HG03196 (cell line): ENCODE measurements at regions not wholly inside any gene's neighbourhood (a gene's known extent, or its start where the extent isn't known, plus 50 kb on each side); places are given as distances from the start of the nearest gene placed in this dataset.

Experiments used
- ATAC-seq: cut with Tn5 transposase; IDR thresholded peaks from one replicate; pipeline ENCODE4 v1.9.1; 2021; ENCODE audit not compliant: unreplicated experiment

DNA sequence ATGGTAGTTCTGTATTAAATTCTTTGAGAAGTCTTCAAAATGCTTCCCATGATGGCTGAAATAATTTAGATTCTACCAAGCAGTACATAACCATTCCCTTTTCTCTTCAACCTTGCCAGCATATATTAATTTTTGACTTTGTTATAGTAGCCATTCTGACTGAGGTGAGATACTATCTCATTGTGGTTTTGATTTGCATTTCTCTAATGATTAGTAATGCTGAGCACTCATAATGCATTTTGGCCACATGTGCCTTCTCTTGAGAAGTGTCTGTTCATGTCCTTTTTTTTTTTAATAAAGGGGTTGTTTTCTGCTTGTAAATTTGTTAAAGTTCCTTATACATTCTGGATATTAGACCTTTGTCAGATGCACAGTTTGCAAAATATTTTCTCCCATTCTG lies 173.9 kb downstream of the CALCRL start:
- ATAC-seq = no peak

DNA sequence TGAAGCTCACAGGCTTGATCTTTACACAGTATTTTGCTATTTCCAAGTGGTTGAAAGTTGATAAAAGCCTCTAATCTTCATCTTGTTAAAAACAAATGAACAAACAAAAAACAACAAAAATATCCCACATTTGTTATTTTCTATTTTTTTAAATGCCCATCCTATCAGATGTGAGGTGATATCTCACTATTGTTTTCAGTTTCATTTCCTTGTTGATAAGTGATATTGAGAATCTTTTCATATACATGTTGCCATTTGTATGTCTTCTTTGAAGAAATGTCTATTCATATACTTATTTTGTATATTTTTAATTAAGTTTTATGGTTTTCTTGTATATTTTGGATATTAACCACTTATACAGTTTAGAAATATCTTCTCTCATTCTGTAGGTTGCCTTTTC lies 175.8 kb downstream of the CALCRL start:
- ATAC-seq = no peak

DNA sequence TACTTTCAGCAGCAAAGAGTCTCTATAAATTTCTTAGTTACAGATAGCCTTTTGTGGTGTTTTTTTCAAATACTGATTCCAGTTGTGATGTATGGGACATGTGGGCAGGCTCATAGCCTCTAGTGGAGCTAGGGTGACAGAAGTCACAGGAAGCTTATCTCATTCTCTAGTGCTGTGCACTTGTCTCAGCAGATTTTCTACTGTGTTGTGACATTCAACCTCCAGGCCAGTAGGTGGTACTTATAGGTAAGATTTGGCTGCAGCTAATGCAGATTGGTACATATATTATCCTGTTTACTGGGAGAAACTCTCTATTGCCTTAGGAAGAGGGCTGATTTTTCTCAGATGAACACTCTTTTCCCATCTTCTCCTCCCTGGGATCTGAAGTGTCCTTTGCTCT lies 176.2 kb downstream of the CALCRL start:
- ATAC-seq = no peak

DNA sequence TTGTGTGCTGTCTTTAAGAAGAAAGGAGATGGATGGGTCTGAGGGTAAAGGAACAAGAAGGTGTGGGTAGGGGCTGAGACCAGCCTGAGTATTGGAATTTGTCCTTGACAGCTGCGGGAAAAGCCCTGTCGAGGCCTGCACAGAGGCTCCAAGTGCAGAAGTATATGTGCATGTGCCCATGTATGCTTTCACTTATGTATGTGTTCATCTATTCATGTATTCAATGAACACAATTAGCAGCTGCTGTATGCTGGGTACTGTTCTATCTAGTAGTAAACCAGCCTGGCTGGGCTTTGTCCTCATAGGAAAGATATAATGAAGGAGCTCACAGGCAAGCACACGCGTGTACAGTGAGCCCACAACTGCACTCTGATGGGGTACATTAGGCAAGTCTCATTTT lies 181.4 kb downstream of the CALCRL start:
- no peak for ATAC-seq

DNA sequence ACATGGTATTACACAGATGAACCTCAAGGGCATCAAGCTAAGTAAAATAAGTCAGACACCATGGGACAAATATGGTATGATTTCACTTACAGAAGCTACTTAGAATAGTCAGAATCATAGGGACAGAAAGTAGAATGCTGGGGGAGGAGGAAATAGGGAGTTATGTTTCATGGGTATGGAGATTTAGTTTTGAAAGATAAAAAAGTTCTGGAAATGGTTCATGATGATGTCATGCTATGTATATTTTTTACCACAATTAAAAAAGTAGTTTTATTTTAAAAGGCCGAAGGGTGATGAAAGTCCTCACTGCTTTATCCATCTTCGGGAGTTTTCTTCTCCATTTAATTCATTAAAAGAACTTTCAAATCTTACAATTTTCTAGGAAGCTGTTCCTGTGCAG lies 181.9 kb downstream of the CALCRL start:
- ATAC-seq = no peak

DNA sequence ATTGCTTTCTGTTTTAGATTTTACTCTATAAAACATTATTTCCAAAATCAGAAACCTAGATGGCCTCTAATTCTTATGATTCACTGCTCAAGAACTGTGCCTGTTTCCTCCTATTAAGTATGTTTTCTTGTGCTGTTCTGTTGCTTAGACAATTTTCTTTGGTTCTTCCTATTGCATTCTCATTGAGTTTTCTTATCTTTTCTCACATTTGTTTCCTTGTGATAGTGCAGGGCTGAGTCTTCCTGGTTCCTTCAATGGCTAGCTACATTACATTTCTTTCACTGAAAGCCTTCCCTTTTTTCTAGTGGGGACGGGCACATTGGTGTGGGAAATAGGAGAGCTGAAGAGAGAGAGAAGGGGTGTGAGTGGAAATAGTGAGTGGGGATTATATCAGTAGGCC lies 183.4 kb downstream of the CALCRL start:
- ATAC-seq = no peak

DNA sequence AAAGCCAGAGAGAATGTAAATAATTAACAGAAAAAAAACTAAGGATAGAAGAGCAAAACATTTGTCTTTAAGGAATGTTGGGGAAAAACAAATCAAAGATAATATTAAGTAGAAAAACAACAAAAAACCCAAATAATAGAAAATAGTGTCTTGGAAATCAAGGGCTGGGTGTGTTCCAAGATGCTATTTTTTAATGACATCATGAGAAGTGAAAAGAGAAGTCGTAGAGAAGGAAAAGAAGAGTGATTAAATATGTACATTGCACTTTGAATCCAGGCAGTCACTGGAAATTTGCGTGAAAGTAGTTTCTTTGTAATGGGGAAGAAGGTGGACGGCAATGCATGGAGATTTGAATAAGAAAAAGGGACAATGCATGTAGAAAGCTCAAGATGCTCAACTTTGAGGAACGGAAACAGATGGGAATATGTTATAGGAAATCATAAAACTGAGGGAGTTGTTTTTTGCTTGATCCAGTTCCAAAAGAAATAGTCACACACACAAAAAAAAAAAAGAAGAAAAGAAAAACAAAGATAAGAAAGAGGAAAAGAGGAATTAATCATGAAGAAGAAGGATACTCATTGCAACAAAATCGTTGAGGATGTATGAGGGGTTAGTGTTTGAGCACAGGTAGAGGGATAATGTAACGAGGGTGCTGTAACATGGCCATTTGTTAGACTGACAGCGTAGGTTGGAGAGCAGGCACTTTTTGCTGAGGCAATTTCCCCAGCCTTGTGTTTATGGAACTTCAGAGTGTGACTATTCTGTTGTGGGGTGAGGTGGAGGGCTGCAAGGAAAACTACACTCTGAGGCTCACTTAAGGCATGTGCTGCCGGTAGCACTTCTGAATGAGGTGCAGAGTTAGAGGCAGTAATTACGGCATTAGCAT lies 184.1 kb downstream of the CALCRL start:
- ATAC-seq = no peak

DNA sequence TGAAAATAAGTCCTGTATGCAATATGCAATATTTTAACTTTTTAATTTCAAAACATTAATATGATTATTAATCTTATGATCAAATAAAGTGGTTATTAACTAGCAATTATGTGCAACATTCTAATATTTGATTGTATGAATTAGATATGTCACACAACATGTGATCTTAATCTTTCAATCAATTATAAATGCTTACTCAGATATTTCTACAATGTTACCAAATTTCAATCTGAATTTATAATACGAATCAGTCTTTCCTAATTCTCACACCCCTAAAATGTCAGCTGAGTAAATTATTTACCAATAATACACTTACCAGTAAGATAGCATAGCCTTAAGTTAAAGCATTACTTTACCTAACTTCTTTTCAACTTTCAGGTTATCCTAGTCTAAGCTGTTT lies 186.3 kb downstream of the CALCRL start:
- ATAC-seq = no peak

DNA sequence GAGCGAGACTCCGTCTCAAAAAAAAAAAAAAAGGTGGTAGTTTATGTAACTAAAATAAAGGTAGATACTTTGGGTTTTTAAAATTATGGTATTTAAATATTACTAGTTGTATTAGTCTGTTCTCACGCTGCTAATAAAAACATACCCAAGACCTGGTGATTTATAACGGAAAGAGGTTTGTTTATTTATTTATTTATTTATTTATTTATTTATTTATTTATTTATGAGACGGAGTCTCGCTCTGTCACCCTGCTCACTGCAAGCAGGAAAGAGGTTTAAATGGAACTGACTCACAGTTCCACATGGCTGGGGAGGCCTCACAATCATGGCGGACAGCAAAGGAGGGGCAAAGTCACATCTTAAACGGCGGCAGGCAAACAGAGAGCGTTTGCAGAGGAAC lies 196.0 kb downstream of the CALCRL start:
- no peak for ATAC-seq

DNA sequence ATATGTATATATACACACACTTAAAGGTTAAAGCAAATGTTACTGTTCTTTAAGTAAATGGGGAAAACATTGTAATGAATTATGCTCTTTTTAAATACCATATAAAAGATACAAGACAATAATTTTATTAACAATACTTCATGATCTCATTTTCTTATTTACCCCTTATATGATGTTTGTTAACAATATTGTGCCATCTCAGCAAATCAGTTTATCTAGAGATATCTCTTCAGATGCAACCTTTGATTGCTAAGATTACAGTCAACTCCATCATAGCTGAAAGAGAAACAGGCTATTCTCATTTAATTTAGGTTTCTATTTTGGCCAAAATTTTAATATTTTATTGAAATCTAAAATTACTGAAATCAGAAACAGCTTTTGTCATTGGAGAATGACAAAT lies 197.9 kb downstream of the CALCRL start:
- no peak for ATAC-seq

DNA sequence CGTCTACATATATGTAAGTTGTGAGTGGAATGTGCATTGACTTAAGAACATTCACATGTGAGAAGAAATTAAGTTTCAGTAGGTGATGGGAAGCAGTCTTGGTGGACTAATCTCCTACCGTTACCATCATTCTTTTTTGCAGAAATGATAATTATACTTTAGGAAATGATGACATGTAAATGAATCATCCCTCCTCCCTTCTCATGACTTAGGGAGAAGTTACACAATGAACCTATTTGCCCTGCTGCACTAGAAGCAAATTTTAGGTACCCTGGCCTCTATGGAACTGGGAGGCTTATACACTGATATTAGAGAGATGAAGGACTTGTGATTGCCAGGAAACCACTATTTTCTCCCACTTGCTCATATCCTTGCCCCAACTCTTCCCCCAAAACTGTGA lies 214.2 kb downstream of the CALCRL start:
- ATAC-seq = no peak

DNA sequence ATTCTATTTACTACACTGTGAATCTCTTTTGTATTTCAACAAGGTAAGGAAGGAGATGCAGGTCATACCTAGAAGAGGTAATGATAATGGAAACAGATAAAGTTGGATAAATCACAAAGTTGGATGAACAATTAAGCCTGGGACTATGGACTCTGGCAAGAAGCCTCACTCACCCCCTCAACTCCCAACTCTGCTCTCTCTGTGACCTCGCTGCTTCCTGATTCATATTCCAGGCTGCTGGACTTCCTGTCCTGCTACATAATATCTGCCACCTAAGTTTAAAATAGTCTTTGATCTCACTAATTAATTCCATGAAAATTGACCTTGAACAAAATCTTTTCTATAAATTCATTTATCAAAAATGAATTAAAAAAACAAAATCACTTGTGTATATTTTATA lies 215.3 kb downstream of the CALCRL start:
- no peak for ATAC-seq

DNA sequence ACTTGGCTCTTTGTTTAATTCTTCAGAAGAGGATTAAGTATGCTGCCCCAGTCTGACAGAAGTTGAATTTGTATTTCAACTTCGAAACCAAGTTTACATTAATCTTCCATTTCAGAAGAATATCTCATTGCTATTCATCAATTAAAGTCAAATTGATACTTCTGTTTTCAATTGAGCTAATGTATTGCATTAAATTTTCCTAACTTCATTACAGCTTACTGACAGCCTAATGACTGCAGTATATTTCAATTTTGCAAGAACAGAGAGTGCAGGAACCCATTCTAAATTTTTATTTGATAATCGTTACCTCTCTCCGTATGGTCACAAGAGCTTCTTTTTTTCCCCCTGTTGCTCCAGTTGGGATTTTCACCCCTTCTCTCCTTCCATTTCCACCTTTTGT lies 218.0 kb downstream of the CALCRL start:
- ATAC-seq = no peak

DNA sequence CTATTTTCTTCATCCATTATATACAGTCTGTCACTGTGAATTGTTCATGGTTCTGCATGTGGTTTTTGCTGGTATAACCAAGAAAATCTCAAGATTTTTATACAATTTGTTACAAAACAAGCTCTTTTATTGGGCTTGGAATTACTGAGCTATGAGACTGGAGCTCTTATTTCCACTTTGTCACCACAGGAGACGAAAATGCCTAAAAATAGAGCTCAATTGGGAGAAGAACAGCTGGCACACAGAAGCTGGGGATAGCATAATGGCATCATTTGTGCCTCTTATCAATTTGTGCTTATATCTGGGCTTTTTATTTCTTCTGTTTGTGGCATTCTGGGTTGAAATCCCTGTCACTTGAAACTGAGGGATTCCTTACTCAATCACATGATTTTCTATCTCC lies 219.1 kb downstream of the CALCRL start:
- ATAC-seq = no peak

DNA sequence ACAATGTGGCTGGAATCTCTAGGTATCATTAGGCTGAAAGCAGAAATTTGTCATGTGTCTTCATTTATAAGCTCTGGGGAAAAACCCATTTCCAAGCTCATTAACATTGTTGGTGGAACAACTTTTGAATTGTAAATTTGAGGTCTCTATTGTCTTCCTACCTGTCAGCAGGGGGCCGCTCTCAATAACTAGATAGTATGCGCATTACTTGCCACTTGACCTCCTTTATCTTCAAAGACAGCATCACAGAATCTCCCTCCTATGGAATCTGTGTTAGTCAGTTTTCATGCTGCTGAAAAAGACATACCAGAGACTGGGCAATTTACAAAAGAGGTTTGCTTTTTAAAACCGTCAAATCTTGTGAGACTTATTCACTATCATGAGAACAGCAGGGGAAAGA lies 223.1 kb downstream of the CALCRL start:
- no peak for ATAC-seq

DNA sequence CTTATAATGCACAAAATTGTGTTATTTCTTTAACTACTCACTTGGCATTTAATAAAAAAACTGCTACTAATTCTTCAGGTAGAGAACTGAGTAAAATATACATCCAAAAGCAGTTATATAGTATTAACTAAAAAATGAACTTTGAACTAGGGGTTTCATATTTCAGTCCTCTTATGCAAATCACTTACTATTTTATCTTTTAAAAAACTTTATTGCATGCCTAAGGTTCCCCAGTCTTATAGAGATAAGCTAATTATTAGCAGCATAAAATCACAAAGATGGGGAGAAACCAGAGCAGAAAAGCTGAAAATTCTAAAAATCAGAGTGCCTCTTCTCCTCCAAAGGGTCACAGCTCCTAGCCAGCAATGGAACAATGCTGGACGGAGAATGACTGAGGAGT lies 228.0 kb downstream of the CALCRL start:
- no peak for ATAC-seq

DNA sequence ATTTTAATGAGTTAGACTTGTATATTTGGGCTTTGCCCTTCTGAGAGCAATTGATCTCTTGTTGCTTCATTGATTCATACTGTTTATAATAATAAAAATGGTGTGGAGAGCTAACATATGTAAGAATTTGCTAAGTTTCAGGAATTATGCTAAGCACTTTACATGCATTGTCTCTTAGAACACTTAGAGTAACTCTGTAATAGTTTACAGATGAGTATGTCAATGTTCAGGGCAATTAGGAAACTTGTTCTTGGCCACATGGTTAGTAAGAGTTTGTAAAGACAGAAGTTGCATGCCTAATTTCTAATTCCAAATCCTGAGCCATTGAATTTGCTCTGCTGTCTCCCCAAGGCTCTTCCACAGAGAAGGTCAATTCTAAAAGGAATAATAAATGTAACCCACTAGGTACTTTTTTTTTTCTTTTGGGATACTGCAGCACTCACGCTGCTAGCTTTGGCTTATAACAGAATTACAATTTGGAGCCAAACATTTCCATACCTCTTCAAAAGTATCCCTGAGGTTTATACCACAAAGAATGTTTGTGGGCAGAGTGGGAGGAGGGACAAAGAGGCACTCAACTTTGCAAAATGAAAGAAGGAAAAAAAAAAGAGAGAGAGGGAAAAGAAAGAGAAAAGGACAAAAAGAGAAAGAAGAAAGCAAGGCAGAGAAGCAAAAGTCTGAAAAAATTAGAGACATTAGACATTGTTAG lies 232.4 kb downstream of the CALCRL start:
- no peak for ATAC-seq

DNA sequence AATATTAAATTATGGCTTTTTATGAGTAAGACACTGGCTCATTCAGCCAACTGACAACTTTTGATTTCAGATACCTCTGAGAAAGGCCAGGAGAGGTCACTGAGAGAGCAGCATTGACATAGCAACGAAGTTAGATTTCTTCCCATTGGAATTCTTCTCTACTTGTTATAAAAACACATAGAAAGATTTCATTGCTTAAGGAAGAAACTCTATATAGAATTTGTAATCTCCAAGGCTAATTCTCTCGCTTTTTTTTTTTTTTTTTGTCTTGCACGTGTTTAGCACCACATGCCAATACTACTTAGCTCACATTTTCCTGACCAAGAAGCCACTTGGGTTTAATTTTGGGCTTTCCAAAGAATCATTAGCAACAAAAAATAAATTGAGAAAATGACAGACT lies 233.7 kb downstream of the CALCRL start:
- ATAC-seq = no peak

DNA sequence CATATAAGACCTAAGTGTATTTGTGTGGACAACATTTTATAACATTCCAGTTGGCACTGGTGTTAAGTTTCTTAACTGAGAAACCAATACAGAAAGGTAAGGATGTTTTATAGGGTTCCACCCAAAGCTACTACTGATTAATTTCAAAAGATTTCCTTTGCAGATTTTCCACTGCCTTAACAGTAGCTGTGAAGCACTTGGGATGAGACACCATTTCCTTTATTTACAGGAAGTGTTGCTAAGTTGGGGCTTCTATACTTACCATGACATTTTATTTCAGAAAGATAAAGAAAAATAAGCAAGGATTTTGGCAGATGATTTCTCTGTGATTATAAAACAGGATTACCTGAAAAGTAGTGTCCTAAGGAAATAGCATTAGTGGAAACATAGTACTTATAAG lies 234.3 kb downstream of the CALCRL start:
- no peak for ATAC-seq

DNA sequence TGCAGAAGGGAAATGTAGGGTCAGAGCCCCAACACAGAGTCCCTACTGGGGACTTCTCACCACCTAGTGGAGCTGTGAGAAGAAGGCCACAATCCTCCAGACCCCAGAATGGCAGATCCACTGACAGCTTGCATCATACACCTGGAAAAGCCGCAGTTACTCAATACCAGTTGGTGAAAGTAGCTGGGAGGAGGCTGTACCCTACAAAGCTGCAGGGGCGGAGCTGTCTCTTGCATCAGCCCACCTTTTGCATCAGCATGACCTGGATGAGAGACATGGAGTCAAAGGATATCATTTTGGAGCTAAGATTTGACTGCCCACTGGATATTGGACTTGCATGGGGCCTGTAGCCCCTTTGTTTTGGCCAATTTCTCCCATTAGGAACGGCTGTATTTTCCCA lies 237.3 kb downstream of the CALCRL start:
- no peak for ATAC-seq

DNA sequence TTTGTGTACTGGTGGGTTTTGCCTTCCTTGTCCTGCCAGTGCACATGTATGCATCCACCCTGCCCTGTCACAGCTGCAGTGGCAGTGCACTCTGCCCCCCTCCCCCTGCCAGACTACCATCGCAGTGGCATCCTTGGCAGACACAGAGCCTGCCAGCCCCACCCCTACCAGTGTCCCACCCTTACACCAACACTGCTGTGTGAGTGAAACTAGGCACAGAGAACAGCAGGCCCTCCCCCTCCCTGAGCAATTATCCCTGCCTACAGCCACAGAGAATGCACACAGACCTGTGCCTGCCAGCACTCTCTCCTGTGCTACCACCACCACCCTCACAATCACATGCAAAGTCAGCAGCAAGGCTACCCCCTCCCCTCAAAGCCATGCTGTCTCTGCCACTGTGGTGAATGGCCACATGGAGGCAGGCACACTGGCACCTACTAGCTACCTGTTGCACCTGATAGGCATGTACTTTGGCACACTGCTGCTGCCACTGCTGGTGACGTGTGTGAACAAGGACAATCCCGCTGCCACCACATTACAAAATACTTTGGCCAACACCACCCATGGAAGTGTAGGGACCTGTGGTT lies 239.8 kb downstream of the CALCRL start:
- ATAC-seq = no peak

DNA sequence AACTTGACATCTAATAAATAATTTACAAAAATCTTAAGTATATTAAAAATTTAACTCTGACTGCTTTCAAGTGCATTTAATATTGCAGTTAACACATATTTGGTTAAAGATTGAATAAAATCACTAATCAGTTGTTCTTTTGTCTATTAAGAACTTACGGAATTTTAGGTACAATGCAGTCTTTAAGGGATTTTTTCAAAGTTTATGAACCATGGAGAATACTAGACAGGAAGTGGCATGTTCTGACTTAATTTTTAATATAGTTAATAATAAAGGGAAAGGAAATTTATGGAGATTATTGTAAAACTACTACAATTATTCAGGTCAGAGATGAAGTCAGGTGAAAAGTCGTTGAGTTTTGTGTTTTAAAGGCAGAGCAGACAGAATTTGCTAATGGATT lies 240.9 kb downstream of the CALCRL start:
- no peak for ATAC-seq
